Loucy (cell line): ENCODE measurements at regions not wholly inside any gene's neighbourhood (a gene's known extent, or its start where the extent isn't known, plus 50 kb on each side); places are given as distances from the start of the nearest gene placed in this dataset.

Experiments
- H2AFZ ChIP-seq: fragments of 200-600 bp; sonication (generic); 2 replicates; pipeline ENCODE4 v1.6.0; 2016; ENCODE audit warnings: antibody characterized with exemption, mild to moderate bottlenecking, low read length, moderate library complexity
- H3F3A ChIP-seq: fragments of 200-600 bp; 2 replicates; pipeline ENCODE4 v1.6.0; 2016; ENCODE audit warnings: antibody characterized with exemption, low read depth, mild to moderate bottlenecking
- H3K27me3 ChIP-seq: fragments of 200-600 bp; sonication (generic); 2 replicates; pipeline ENCODE4 v1.6.1; 2014; ENCODE audit warnings: low read length, mild to moderate bottlenecking; ENCODE audit not compliant: insufficient read depth, poor library complexity, severe bottlenecking
- H3K36me3 ChIP-seq: fragments of 200-600 bp; sonication (generic); 2 replicates; pipeline ENCODE4 v1.6.1; 2016; ENCODE audit warnings: low read length; ENCODE audit not compliant: insufficient read depth
- H3K4me1 ChIP-seq: fragments of 200-600 bp; sonication (generic); 2 replicates; pipeline ENCODE4 v1.5.1; 2014; ENCODE audit warnings: low read length, mild to moderate bottlenecking; ENCODE audit not compliant: insufficient read depth, poor library complexity, severe bottlenecking
- H3K4me2 ChIP-seq: fragments of 200-600 bp; sonication (generic); 2 replicates; pipeline ENCODE4 v1.6.0; 2014; ENCODE audit warnings: antibody characterized with exemption, low read length, low read depth, mild to moderate bottlenecking; ENCODE audit not compliant: poor library complexity, severe bottlenecking
- H3K4me3 ChIP-seq: fragments of 200-600 bp; sonication (generic); 2 replicates; pipeline ENCODE4 v1.5.1; 2014; ENCODE audit warnings: low read length, mild to moderate bottlenecking, mixed read lengths; ENCODE audit not compliant: poor library complexity, severe bottlenecking
- H3K79me2 ChIP-seq: fragments of 200-600 bp; sonication (generic); 2 replicates; pipeline ENCODE4 v1.6.1; 2014; ENCODE audit warnings: low read length; ENCODE audit not compliant: insufficient read depth
- H3K9ac ChIP-seq: fragments of 200-600 bp; sonication (generic); 2 replicates; pipeline ENCODE4 v1.6.0; 2014; ENCODE audit warnings: mild to moderate bottlenecking, low read depth, low read length, moderate library complexity; ENCODE audit not compliant: poor library complexity, severe bottlenecking
- H3K9me2 ChIP-seq: fragments of 200-600 bp; sonication (generic); replicated peaks from 2 replicates; pipeline ENCODE4 v1.6.1; 2016; ENCODE audit warnings: low read depth, low read length, mixed read lengths
- H3K9me3 ChIP-seq: fragments of 200-600 bp; sonication (generic); 2 replicates; pipeline ENCODE4 v1.6.1; 2014; ENCODE audit warnings: mild to moderate bottlenecking, antibody characterized with exemption, low read length, low read depth; ENCODE audit not compliant: insufficient read depth
- H4K20me1 ChIP-seq: fragments of 200-600 bp; sonication (generic); 2 replicates; pipeline ENCODE4 v1.6.0; 2014; ENCODE audit warnings: antibody characterized with exemption, low read length, mild to moderate bottlenecking; ENCODE audit not compliant: insufficient read depth, poor library complexity, severe bottlenecking
- EZH2phosphoT487 ChIP-seq: fragments of 200-600 bp; IDR thresholded peaks from 2 replicates; pipeline ENCODE4 v1.6.1; 2018; ENCODE audit warnings: antibody characterized with exemption, mild to moderate bottlenecking, moderate library complexity, borderline replicate concordance
- TF ChIP-seq, protein P1 (sequence below): fragments of 200-600 bp; sonication (generic); conservative IDR thresholded peaks from 2 replicates; pipeline ENCODE4 v1.5.1; 2014; ENCODE audit warnings: mild to moderate bottlenecking, antibody characterized with exemption, low read length

DNA sequence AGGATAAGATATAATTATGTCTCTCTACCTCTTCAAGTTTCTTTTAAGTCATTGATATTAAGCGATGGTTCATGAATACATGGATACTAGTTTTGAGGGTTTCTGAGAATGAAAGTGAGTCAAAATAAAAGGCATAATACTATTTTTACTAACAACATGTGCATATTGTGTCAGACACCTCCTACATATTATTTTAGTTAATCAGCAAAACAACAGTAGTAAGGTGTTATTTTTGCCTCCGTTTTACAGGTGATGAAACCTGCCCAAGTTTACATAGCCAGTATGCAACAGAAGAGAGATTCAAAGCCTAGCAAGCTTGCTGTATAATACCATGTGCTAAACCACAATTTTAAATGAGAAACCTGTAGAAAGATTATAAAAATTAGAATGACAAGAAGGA, 544.1 kb downstream of the EPHA5 start:
- Histone ChIP-seq H3K79me2 (no peaks in the 10 kb centered on the region), H3F3A (no peaks in the 10 kb centered on the region), H3K4me3 (no peak overlapping the region), H3K9me3 (no peaks in the 10 kb centered on the region), H3K27me3 (no peaks in the 10 kb centered on the region), H4K20me1 (no peaks in the 10 kb centered on the region), H3K9me2 (no peaks in the 10 kb centered on the region), H3K4me1 (no peaks in the 10 kb centered on the region), H3K4me2 (no peak overlapping the region), H3K9ac (no peak overlapping the region), H2AFZ (no peak overlapping the region), H3K36me3 (no peaks in the 10 kb centered on the region)
- TF ChIP-seq EZH2phosphoT487, result no peak
- TF ChIP-seq, protein P1, sequence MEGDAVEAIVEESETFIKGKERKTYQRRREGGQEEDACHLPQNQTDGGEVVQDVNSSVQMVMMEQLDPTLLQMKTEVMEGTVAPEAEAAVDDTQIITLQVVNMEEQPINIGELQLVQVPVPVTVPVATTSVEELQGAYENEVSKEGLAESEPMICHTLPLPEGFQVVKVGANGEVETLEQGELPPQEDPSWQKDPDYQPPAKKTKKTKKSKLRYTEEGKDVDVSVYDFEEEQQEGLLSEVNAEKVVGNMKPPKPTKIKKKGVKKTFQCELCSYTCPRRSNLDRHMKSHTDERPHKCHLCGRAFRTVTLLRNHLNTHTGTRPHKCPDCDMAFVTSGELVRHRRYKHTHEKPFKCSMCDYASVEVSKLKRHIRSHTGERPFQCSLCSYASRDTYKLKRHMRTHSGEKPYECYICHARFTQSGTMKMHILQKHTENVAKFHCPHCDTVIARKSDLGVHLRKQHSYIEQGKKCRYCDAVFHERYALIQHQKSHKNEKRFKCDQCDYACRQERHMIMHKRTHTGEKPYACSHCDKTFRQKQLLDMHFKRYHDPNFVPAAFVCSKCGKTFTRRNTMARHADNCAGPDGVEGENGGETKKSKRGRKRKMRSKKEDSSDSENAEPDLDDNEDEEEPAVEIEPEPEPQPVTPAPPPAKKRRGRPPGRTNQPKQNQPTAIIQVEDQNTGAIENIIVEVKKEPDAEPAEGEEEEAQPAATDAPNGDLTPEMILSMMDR, result no peak

DNA sequence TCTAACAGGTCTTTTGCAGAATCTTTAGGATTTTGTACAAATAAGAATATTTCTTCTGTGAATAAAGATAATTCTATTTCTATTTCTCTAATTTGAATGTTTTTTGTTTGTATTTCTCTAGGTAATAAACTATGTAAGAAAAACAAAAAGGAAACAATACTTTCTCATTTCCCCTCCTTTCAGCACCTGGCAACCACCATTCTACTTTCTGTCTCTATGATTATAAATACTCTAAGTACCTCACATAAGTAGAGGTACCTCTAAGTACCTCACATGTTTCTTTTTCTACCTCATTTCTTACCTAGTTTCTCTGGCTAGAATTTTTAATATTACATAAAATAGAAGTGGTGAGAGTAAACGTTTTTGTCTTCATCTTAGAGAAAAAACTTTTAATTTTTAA, 550.0 kb downstream of the EPHA5 start:
- TF ChIP-seq, protein P1, result no peak
- TF ChIP-seq EZH2phosphoT487, result no peak
- no peaks in the 10 kb centered on the region for H3K27me3 ChIP-seq
- H3K36me3 ChIP-seq, result no peaks in the 10 kb centered on the region
- H3F3A ChIP-seq, result no peaks in the 10 kb centered on the region
- no peaks in the 10 kb centered on the region for H4K20me1 ChIP-seq
- H2AFZ ChIP-seq, result no peak overlapping the region
- no peak overlapping the region for H3K4me2 ChIP-seq
- H3K4me1 ChIP-seq, result no peaks in the 10 kb centered on the region
- H3K9me2 ChIP-seq, result no peaks in the 10 kb centered on the region
- no peaks in the 10 kb centered on the region for H3K9me3 ChIP-seq
- no peak overlapping the region for H3K4me3 ChIP-seq
- no peaks in the 10 kb centered on the region for H3K79me2 ChIP-seq
- no peak overlapping the region for H3K9ac ChIP-seq

DNA sequence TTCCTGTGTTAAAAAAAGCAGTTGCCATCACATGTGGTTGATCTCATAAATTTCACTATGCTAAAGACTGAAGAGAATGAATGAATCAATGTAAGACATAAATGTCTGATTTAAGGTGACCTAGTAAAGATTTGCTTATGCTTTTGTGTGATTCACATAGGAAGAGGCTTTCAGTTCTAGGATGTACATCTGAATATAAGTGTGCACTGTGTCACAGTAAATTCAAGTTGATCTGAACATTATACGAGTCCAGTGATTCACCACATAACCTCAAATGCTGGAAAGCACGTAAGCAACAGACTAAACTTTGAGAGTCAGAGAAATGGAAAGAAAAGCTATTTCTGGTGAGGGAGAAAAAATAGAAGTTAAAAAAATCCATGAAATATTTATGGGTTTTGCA, 567.9 kb downstream of the EPHA5 start:
- H3K4me3 ChIP-seq, result no peak overlapping the region
- H3K9me2 ChIP-seq, result no peaks in the 10 kb centered on the region
- no peak overlapping the region for H3K4me2 ChIP-seq
- no peak overlapping the region for H2AFZ ChIP-seq
- no peaks in the 10 kb centered on the region for H3K36me3 ChIP-seq
- no peak for TF ChIP-seq EZH2phosphoT487
- TF ChIP-seq, protein P1, result no peak
- H3K27me3 ChIP-seq, result no peaks in the 10 kb centered on the region
- no peaks in the 10 kb centered on the region for H4K20me1 ChIP-seq
- H3F3A ChIP-seq, result no peaks in the 10 kb centered on the region
- no peaks in the 10 kb centered on the region for H3K79me2 ChIP-seq
- H3K9me3 ChIP-seq, result no peaks in the 10 kb centered on the region
- no peak overlapping the region for H3K9ac ChIP-seq
- H3K4me1 ChIP-seq, result no peaks in the 10 kb centered on the region
